ENCODE measurements at regions not wholly inside any gene's neighbourhood (a gene's known extent, or its start where the extent isn't known, plus 50 kb on each side); places are given as distances from the start of the nearest gene placed in this dataset.
"Not testable (repeated sequence)": the region's sequence is repeated elsewhere in the genome, so short reads cannot be mapped to it uniquely, and the experiment has no call there.

GRCh38 chr14:105901226-105901625, 374.8 kb downstream of the TMEM121 start:
- no peaks in the 10 kb centered on the region for H3K4me1 ChIP-seq
- intact Hi-C loops (cut with DNase I; ENCODE audit: low total_unique reads), result no loop called here
- H3K27me3 ChIP-seq, result peaks cover 0 to 11% of the 10 kb centered on the region in 2 donors
- H3K36me3 ChIP-seq, result no peaks in the 10 kb centered on the region
- H3K27ac ChIP-seq, result no peak overlapping the region
- peaks cover 0 to 2% (median 0%) of the 10 kb centered on the region in 3 donors for H3K9me3 ChIP-seq
- no peak for DNase-seq
- TF ChIP-seq, protein P1, sequence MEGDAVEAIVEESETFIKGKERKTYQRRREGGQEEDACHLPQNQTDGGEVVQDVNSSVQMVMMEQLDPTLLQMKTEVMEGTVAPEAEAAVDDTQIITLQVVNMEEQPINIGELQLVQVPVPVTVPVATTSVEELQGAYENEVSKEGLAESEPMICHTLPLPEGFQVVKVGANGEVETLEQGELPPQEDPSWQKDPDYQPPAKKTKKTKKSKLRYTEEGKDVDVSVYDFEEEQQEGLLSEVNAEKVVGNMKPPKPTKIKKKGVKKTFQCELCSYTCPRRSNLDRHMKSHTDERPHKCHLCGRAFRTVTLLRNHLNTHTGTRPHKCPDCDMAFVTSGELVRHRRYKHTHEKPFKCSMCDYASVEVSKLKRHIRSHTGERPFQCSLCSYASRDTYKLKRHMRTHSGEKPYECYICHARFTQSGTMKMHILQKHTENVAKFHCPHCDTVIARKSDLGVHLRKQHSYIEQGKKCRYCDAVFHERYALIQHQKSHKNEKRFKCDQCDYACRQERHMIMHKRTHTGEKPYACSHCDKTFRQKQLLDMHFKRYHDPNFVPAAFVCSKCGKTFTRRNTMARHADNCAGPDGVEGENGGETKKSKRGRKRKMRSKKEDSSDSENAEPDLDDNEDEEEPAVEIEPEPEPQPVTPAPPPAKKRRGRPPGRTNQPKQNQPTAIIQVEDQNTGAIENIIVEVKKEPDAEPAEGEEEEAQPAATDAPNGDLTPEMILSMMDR (IDR thresholded peaks at IDR 0.05), result no peak
- no peak overlapping the region for H3K4me3 ChIP-seq

DNA sequence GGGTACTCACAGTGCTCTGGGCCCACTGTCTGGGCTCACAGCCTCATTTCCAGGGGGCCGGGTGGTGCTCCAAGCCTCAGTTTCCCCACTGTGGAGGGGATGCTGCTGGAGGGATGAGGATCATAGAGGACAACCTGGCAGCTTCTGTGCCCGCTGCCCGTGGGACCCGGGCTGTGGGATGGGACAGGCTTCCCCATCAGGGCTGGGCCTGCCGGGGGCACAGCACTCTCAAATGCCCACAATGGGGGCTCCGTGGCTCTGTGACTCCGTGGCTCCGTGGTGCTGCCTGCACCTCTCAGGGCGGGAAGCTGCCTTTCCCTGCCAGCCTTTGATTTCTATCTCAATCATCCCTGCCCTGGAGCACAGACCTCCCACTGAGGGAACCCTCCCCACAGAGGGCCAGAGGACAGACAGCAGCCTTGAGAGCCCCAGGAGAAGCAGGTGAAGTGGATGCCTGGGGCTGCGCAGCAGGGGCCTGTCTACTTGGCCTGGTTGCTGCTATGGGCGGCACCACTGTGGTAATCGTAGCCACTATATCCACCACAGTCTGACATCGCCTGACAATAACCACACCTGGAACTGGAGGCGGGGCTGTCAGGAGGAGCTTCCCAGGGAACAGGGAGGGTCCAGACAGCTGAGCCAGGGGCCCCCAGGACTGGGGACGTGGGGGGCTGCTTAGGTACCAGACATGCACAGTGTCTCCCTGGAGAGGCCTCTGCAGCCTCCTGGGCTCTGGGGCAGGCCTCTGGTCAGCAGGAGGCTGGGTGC, 375.9 kb downstream of the TMEM121 start:
- no peak overlapping the region for H3K27ac ChIP-seq
- intact Hi-C loops (cut with DNase I; ENCODE audit: low total_unique reads), result no loop called here
- no peak for DNase-seq
- no peaks in the 10 kb centered on the region for H3K4me1 ChIP-seq
- H3K27me3 ChIP-seq, result peaks cover 0 to 11% of the 10 kb centered on the region in 2 donors
- no peak overlapping the region for H3K4me3 ChIP-seq
- TF ChIP-seq, protein P1 (IDR thresholded peaks at IDR 0.05), result no peak
- H3K36me3 ChIP-seq, result no peaks in the 10 kb centered on the region
- H3K9me3 ChIP-seq, result peaks cover 0 to 9% (median 0%) of the 10 kb centered on the region in 3 donors

GRCh38 chr14:105902899-105903165, 376.4 kb downstream of the TMEM121 start:
- H3K27ac ChIP-seq; DNase-seq; intact Hi-C loops (cut with DNase I; ENCODE audit: low total_unique reads); H3K36me3 ChIP-seq; H3K4me3 ChIP-seq; H3K9me3 ChIP-seq; H3K4me1 ChIP-seq: not testable (repeated sequence)
- peaks cover 0 to 11% of the 10 kb centered on the region in 2 donors for H3K27me3 ChIP-seq

- H3K4me3 ChIP-seq, result no peak overlapping the region
- TF ChIP-seq, protein P1 (IDR thresholded peaks at IDR 0.05), result no peak
Observed at GRCh38 chr14:105903971-105904370, 377.6 kb downstream of the TMEM121 start.

DNA sequence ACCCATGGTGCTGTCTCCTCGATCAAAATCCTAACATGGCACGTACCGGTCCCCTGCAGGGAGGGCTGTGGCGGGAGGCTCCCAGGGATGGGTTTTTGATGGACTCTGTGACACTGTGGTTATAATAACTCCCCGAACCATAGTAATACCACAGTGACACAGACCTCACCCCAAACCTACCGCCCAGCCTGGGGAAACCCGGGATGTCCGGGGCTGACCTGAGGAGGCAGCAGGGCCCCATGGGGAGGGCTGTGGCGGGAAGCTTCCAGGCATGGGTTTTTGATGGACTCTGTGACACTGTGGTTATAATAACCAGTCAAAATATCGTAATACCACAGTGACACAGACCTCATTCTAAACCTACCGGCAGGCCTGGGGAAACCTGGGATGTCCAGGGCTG, 378.0 kb downstream of the TMEM121 start:
- TF ChIP-seq, protein P1 (IDR thresholded peaks at IDR 0.05), result no peak
- no peaks in the 10 kb centered on the region for H3K4me1 ChIP-seq
- intact Hi-C loops (cut with DNase I; ENCODE audit: low total_unique reads), result no loop called here

More at GRCh38 chr14:105903971-105904370, 377.6 kb downstream of the TMEM121 start:
- intact Hi-C loops (cut with DNase I; ENCODE audit: low total_unique reads), result no loop called here
- no peak for DNase-seq
- Histone ChIP-seq H3K9me3 (peaks cover 0 to 9% (median 0%) of the 10 kb centered on the region in 3 donors), H3K36me3 (no peaks in the 10 kb centered on the region), H3K27ac (no peak overlapping the region), H3K27me3 (peaks cover 0 to 11% of the 10 kb centered on the region in 2 donors), H3K4me1 (no peaks in the 10 kb centered on the region)

DNA sequence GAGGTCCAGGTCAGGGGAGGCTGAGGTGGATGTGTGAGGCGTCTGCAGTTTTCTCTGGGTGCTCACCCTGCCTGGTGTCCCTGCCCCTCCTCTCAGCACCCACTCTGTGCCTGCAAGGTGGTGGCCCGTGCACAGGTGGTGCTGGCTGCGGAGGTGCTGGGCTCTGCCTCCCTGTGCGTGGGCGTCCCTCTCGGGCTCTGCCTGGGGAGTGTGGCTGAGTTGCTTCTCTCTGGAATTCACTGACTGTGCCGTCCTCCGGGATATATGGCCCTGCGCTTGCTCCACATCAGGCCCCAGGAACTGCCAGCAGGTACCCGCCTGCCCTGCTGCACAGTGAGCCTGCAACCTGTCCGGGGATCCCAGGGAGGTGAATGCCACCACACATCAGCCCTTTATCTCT, 379.1 kb downstream of the TMEM121 start:
- H3K9me3 ChIP-seq, result peaks cover 0 to 9% (median 0%) of the 10 kb centered on the region in 3 donors
- H3K27ac ChIP-seq, result no peak overlapping the region
- TF ChIP-seq, protein P1 (IDR thresholded peaks at IDR 0.05), result no peak
- H3K27me3 ChIP-seq, result peaks cover 0 to 7% of the 10 kb centered on the region in 2 donors
- H3K36me3 ChIP-seq, result no peaks in the 10 kb centered on the region
- no peak overlapping the region for H3K4me3 ChIP-seq
- intact Hi-C loops (cut with DNase I; ENCODE audit: low total_unique reads), result no loop called here
- no peaks in the 10 kb centered on the region for H3K4me1 ChIP-seq
- DNase-seq, result no peak

More for the DNA sequence above, 378.0 kb downstream of the TMEM121 start:
- Histone ChIP-seq H3K9me3 (peaks cover 0 to 9% (median 0%) of the 10 kb centered on the region in 3 donors), H3K36me3 (no peaks in the 10 kb centered on the region), H3K27me3 (peaks cover 0 to 10% of the 10 kb centered on the region in 2 donors), H3K27ac (no peak overlapping the region), H3K4me3 (no peak overlapping the region)
- DNase-seq, result no peak

Measured in tibial artery (tissue), 4 donors.